ENCODE measurements at regions not wholly inside any gene's neighbourhood (a gene's known extent, or its start where the extent isn't known, plus 50 kb on each side); places are given as distances from the start of the nearest gene placed in this dataset.

DNA sequence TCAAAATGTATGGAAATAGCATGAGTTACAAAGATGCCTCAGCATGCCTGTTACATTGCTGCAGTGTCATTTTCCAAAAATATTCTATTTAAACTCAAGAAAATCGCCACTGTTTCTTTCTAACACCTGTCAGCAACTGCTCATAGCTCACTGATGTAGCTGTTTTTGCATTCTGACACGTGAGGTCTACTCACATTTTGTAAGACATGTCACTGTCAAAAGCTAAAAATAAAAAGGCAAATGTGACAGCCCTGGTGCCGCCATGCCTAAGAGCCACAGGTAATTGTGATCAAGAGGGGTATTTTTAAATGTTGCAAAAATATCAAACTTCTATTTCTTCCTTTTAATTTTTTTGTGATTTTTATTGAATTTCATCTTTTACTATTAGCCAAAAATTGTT is 556.2 kb upstream of the TMPRSS15 start:
- no peak overlapping the region for H2AFZ ChIP-seq (ENCODE audit: low read depth, low read length)
- H3K4me3 ChIP-seq: no peak overlapping the region
- no peaks in the 10 kb centered on the region for H3K36me3 ChIP-seq (ENCODE audit: control insufficient read depth, insufficient read depth, low read length)
- intact Hi-C loops (cut with micrococcal nuclease): no loop called here
- ChIA-PET CTCF (ENCODE audit: low intra/inter-chr PET ratio) (no interaction called here), POLR2A (no interaction called here)
- no peaks in the 10 kb centered on the region for H3K4me1 ChIP-seq (replicated peaks in 1 of 2; ENCODE audit: control insufficient read depth in 2 of 2, insufficient read depth in 2 of 2, low read length in 2 of 2)
- in situ Hi-C loops (cut with MboI): no loop called here
- TF ChIP-seq NFE2 (IDR thresholded peaks at IDR 0.05; ENCODE audit: low read depth) (no peak), FOS (IDR thresholded peaks at IDR 0.05; ENCODE audit: extremely low read depth, insufficient read length) (no peak), ZNF197 (CRISPR knock-in tag; IDR thresholded peaks at IDR 0.05; ENCODE audit: low read depth) (no peak), KLF6 (CRISPR knock-in tag; IDR thresholded peaks at IDR 0.05; ENCODE audit: borderline replicate concordance) (no peak), TFE3 (CRISPR knock-in tag; IDR thresholded peaks at IDR 0.05) (no peak), CTBP1 (IDR thresholded peaks at IDR 0.05; ENCODE audit: borderline replicate concordance) (no peak), DDX20 (tag; IDR thresholded peaks at IDR 0.05; ENCODE audit: low read depth) (no peak), BMI1 (IDR thresholded peaks at IDR 0.05; ENCODE audit: low read length) (no peak), NRF1 (conservative IDR thresholded peaks at IDR 0.05 in 1 of 2, IDR thresholded peaks at IDR 0.05 in 1 of 2) (no peak), PCBP2 (IDR thresholded peaks at IDR 0.05; ENCODE audit: low read depth, low read length, poor library complexity, severe bottlenecking) (no peak), ZNF77 (CRISPR knock-in tag; IDR thresholded peaks at IDR 0.05) (no peak), GTF2A2 (tag; IDR thresholded peaks at IDR 0.05) (no peak)
- H3K79me2 ChIP-seq (ENCODE audit: control insufficient read depth, insufficient read depth, low read length): no peaks in the 10 kb centered on the region
- H3K4me2 ChIP-seq (ENCODE audit: insufficient read depth, low read length): no peak overlapping the region
- ATAC-seq (no peak), FAIRE-seq (no peak), DNase-seq (ENCODE audit: extremely low read depth in 1 of 4, low spot score in 3 of 4) (no peak)
- H3K27ac ChIP-seq (ENCODE audit: extremely low read depth, low read depth, low read length): no peak overlapping the region
- H3K9me3 ChIP-seq (replicated peaks; ENCODE audit: control insufficient read depth, insufficient read depth, low read depth, low read length): no peaks in the 10 kb centered on the region
- WGBS (ENCODE audit: insufficient coverage, low coverage, missing lambda C conversion rate): 0% methylated on average over 3 of the region's 3 CpGs
- H4K20me1 ChIP-seq (replicated peaks; ENCODE audit: control insufficient read depth, insufficient read depth, low read length): no peaks in the 10 kb centered on the region
- no TSS peak for BruUV-seq (replicated peaks)
- H3K27me3 ChIP-seq (ENCODE audit: control insufficient read depth in 2 of 2, insufficient read depth in 2 of 2, low read length in 2 of 2): no peaks in the 10 kb centered on the region
- H3K9me1 ChIP-seq (ENCODE audit: control insufficient read depth, insufficient read depth, low read length): no peaks in the 10 kb centered on the region
- H3K9ac ChIP-seq (ENCODE audit: insufficient read depth in 1 of 2, low read depth in 2 of 2, low read length in 2 of 2): no peak overlapping the region

All from K562 (cell line).